Upper lobe of right lung (tissue), 1 donor: ENCODE measurements at regions not wholly inside any gene's neighbourhood (a gene's known extent, or its start where the extent isn't known, plus 50 kb on each side); places are given as distances from the start of the nearest gene placed in this dataset.

Source experiments
- ATAC-seq: fragments of 200-7000 bp; cut with Tn5 transposase; one replicate; pipeline ENCODE4 v1.9.1; 2020; ENCODE audit warnings: mild to moderate bottlenecking, moderate library complexity
- DNase-seq: peaks from one replicate; pipeline ENCODE4 v3.0.0-alpha.2; 2020
- H3K27ac ChIP-seq: fragments of 200-600 bp; one replicate; pipeline ENCODE4 v1.8.0; 2022
- H3K27me3 ChIP-seq: fragments of 200-600 bp; one replicate; pipeline ENCODE4 v1.8.0; 2022; ENCODE audit warnings: mild to moderate bottlenecking
- H3K36me3 ChIP-seq: fragments of 200-600 bp; one replicate; pipeline ENCODE4 v1.8.0; 2022
- H3K4me1 ChIP-seq: fragments of 200-600 bp; one replicate; pipeline ENCODE4 v1.8.0; 2022
- H3K4me3 ChIP-seq: fragments of 200-600 bp; one replicate; pipeline ENCODE4 v1.8.0; 2022; ENCODE audit warnings: mild to moderate bottlenecking
- H3K9me3 ChIP-seq: fragments of 200-600 bp; one replicate; pipeline ENCODE4 v1.8.0; 2022
- CTCF ChIP-seq: fragments of 200-600 bp; IDR thresholded peaks from one replicate; pipeline ENCODE4 v1.8.0; 2022; ENCODE audit warnings: antibody characterized with exemption
- intact Hi-C: fragments of 100-400 bp; cut with DNase I; formaldehyde crosslinking; loops from one replicate; pipeline ENCODE4 v1.11.0; 2022
- donor health status: DM: no; HTN: yes; CAD: no; lungs with severe emphysema.

GRCh38 chr6:112574190-112574589 is 227.1 kb downstream of the RFPL4B start:
- no peaks in the 10 kb centered on the region for H3K27me3 ChIP-seq
- H3K27ac ChIP-seq = no peak overlapping the region
- DNase-seq (no peak), ATAC-seq (no peak)
- H3K36me3 ChIP-seq = no peaks in the 10 kb centered on the region
- H3K4me1 ChIP-seq = no peaks in the 10 kb centered on the region
- no peak overlapping the region for H3K4me3 ChIP-seq
- intact Hi-C loops = no loop called here
- H3K9me3 ChIP-seq = no peaks in the 10 kb centered on the region
- TF ChIP-seq CTCF = no peak

- H3K4me3 ChIP-seq = no peak overlapping the region
- no peaks in the 10 kb centered on the region for H3K9me3 ChIP-seq
- ATAC-seq (no peak), DNase-seq (no peak)
- H3K27ac ChIP-seq = no peak overlapping the region
- intact Hi-C loops = no loop called here
- no peaks in the 10 kb centered on the region for H3K27me3 ChIP-seq
- no peaks in the 10 kb centered on the region for H3K4me1 ChIP-seq
- TF ChIP-seq CTCF = no peak
- no peaks in the 10 kb centered on the region for H3K36me3 ChIP-seq
Measured at GRCh38 chr6:112575309-112575834, 228.2 kb downstream of the RFPL4B start.

DNA sequence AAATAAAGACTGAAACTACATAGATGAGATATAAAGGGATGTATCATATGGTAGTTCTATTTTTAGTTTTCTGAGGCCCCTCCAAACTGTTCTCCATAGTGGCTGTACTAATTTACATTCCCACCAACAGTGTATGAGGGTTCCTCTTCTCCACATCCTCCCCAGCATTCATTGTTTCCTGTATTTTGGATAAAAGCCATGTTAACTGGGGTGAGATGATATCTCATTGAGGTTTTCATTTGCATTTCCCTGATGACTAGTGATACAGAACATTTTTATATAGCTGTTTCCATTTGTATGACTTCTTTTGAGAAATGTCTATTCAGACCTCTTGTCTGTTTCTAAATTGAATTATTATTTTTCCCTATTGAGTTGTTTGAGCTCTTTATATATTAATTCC is 229.3 kb downstream of the RFPL4B start:
- H3K4me3 ChIP-seq = no peak overlapping the region
- ATAC-seq = no peak
- H3K36me3 ChIP-seq = no peaks in the 10 kb centered on the region
- no peaks in the 10 kb centered on the region for H3K27me3 ChIP-seq
- H3K27ac ChIP-seq = no peak overlapping the region
- no peaks in the 10 kb centered on the region for H3K4me1 ChIP-seq
- no peak for TF ChIP-seq CTCF
- DNase-seq = no peak
- intact Hi-C loops = no loop called here
- no peaks in the 10 kb centered on the region for H3K9me3 ChIP-seq

- H3K4me3 ChIP-seq = no peak overlapping the region
- H3K36me3 ChIP-seq = no peaks in the 10 kb centered on the region
- no peak overlapping the region for H3K27ac ChIP-seq
- H3K4me1 ChIP-seq = no peaks in the 10 kb centered on the region
- DNase-seq (no peak), ATAC-seq (no peak)
- no peak for TF ChIP-seq CTCF
- H3K27me3 ChIP-seq = no peaks in the 10 kb centered on the region
- intact Hi-C loops = no loop called here
- no peaks in the 10 kb centered on the region for H3K9me3 ChIP-seq
Measured at GRCh38 chr6:112579601-112580000, 232.5 kb downstream of the RFPL4B start.

- no peak for TF ChIP-seq CTCF
- H3K4me3 ChIP-seq = no peak overlapping the region
- H3K27ac ChIP-seq = no peak overlapping the region
- ATAC-seq (no peak), DNase-seq (no peak)
- H3K4me1 ChIP-seq = no peaks in the 10 kb centered on the region
- no peaks in the 10 kb centered on the region for H3K27me3 ChIP-seq
- H3K36me3 ChIP-seq = no peaks in the 10 kb centered on the region
- intact Hi-C loops = no loop called here
- H3K9me3 ChIP-seq = no peaks in the 10 kb centered on the region
Measured at GRCh38 chr6:112581015-112581414, 233.9 kb downstream of the RFPL4B start.

DNA sequence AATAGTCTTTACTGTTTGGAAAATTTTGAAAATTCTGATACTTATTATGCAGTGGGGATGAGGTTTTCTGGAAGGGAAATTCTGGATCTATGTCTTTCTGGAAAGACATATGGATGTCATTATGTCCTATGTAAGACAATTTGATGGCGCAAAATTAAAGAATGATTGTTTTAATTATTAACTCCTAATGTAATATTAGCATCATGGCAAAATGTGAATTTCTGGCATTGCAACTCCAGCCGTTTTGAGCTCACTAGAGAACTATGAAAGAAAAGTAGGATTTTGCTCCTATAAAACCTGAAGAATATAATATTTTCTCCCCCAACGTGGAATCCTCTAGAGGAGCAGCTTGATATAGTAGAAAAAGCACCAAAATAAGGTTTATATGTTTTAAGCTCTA is 243.2 kb downstream of the RFPL4B start:
- H3K27me3 ChIP-seq = no peaks in the 10 kb centered on the region
- H3K4me3 ChIP-seq = no peak overlapping the region
- H3K4me1 ChIP-seq = no peaks in the 10 kb centered on the region
- H3K36me3 ChIP-seq = no peaks in the 10 kb centered on the region
- no peak for DNase-seq
- H3K27ac ChIP-seq = no peak overlapping the region
- intact Hi-C loops = no loop called here
- ATAC-seq = no peak
- H3K9me3 ChIP-seq = peaks cover 6% of the 10 kb centered on the region
- no peak for TF ChIP-seq CTCF
